Colonic mucosa (tissue), 4 donors: ENCODE measurements at regions not wholly inside any gene's neighbourhood (a gene's known extent, or its start where the extent isn't known, plus 50 kb on each side); places are given as distances from the start of the nearest gene placed in this dataset.

ENCODE experiments used
- DNase-seq: peaks from one replicate; pipeline ENCODE4 v3.0.0-alpha.2; 2020
- H3K27ac ChIP-seq: fragments of 200-600 bp; one replicate; pipeline ENCODE4 v1.8.0; 2021
- H3K27me3 ChIP-seq: fragments of 200-600 bp; one replicate; pipeline ENCODE4 v1.8.0; 2021
- H3K36me3 ChIP-seq: fragments of 200-600 bp; one replicate; pipeline ENCODE4 v1.8.0; 2021
- H3K4me1 ChIP-seq: fragments of 200-600 bp; one replicate; pipeline ENCODE4 v1.8.0; 2021; ENCODE audit warnings: mild to moderate bottlenecking
- H3K4me3 ChIP-seq: fragments of 200-600 bp; one replicate; pipeline ENCODE4 v1.8.0; 2021
- H3K9ac ChIP-seq, 2 donors: one replicate each; pipeline ENCODE4 v1.7.0; 2013; ENCODE audit warnings: control low read depth in 2 of 2, low read depth in 2 of 2, low read length in 2 of 2
- H3K9me3 ChIP-seq: fragments of 200-600 bp; one replicate; pipeline ENCODE4 v1.8.0; 2021
- intact Hi-C: fragments of 100-400 bp; cut with DNase I; formaldehyde crosslinking; loops from one replicate; pipeline ENCODE4 v1.14.1; 2022
- TF ChIP-seq, protein P1 (sequence below): fragments of 200-600 bp; IDR thresholded peaks from one replicate; pipeline ENCODE4 v1.8.0; 2022; ENCODE audit warnings: antibody characterized with exemption, mild to moderate bottlenecking
- donor health status: healthy.
- donor health status: DM: no; HTN: no; CAD: no.
- donor health status: DM: no; HTN: no; CAD: no.

DNA sequence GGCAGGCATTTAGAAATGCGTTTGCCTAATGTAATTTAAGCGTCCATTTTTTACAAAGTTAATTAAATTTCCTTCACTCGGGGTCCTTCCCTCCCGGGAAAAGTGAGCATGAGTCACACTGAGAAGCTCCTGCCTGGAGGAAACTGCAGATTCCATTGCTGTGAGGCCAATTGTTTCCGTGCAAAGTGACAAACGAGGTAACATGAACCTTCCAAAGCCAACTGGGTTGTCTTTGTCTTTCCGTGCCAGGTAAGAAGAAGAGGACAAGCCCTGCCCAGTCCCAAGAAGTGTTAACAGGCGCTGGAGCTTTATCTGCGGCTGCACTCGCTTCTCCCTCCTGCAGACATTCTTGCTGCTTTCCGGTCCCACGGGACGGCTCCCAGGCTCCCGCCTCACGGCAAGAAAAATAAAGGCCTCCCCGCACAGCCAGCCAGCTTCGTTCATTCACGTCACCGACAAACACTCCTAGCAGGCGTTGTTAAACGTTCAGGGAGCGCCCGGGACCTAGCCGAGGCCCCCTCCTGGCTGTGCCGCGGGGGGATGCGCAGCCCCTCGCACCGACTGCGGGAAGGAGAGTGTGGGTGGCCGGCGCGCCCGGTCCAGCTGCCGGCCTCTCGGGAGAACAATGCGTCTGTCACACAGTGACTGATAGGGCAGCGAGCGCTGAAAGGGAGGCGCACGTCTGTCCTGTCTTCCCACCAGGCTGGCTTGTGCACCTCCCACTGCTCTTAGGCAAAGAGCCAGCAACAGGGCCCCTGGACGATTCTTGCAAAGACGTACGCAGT, 61.5 kb upstream of the HDDC2 start:
- Histone ChIP-seq H3K4me3 (peak overlapping the region; percentile 25), H3K4me1 (no peaks in the 10 kb centered on the region), H3K9ac (no peak overlapping the region), H3K36me3 (no peaks in the 10 kb centered on the region), H3K9me3 (no peaks in the 10 kb centered on the region), H3K27ac (no peak overlapping the region), H3K27me3 (peaks cover 17% of the 10 kb centered on the region)
- TF ChIP-seq, protein P1, sequence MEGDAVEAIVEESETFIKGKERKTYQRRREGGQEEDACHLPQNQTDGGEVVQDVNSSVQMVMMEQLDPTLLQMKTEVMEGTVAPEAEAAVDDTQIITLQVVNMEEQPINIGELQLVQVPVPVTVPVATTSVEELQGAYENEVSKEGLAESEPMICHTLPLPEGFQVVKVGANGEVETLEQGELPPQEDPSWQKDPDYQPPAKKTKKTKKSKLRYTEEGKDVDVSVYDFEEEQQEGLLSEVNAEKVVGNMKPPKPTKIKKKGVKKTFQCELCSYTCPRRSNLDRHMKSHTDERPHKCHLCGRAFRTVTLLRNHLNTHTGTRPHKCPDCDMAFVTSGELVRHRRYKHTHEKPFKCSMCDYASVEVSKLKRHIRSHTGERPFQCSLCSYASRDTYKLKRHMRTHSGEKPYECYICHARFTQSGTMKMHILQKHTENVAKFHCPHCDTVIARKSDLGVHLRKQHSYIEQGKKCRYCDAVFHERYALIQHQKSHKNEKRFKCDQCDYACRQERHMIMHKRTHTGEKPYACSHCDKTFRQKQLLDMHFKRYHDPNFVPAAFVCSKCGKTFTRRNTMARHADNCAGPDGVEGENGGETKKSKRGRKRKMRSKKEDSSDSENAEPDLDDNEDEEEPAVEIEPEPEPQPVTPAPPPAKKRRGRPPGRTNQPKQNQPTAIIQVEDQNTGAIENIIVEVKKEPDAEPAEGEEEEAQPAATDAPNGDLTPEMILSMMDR, result no peak
- DNase-seq, result no peak
- intact Hi-C loops, result no loop called here

DNA sequence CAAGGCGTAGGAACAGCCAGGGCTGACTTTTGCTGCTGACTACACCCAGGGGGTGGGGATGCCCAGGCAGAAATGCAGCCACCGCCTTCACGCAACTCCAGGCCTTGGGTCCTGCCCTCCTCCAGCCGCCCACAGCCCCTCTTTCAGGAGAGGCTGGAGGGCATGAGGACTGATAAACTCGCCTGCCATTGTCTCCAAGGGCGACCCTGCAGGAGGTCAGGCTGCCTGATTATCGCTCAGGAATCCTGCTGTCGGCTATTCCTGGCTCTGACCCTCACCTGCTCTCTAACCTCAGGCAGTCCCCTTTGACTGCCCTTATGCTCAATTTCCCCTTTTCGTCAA, 62.0 kb upstream of the HDDC2 start:
- H3K4me3 ChIP-seq, result no peak overlapping the region
- TF ChIP-seq, protein P1, result no peak
- no peak overlapping the region for H3K27ac ChIP-seq
- no peak for DNase-seq
- H3K9ac ChIP-seq, result no peak overlapping the region
- H3K27me3 ChIP-seq, result peaks cover 17% of the 10 kb centered on the region
- H3K9me3 ChIP-seq, result no peaks in the 10 kb centered on the region
- intact Hi-C loops, result no loop called here
- no peaks in the 10 kb centered on the region for H3K36me3 ChIP-seq
- H3K4me1 ChIP-seq, result no peaks in the 10 kb centered on the region

DNA sequence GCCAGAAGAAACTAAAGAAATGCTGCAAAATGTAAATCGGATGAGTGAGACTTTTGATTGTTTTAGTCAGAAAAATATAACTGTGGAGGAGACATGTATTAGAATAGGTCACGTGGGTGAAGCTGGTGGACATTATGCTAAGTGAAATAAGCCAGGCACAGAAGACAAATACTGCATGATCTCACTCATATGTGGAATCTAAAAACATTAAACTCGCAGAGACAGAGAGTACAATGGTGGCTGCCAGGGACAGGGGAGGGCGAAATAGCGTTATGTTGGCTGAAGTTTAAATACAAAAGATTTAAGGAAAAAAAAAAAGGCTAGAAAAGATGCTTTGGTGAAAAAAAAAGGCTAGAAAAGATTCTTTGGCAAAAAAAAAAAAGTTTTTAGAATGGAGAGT, 63.5 kb upstream of the HDDC2 start:
- Histone ChIP-seq H3K4me3 (no peak overlapping the region), H3K27me3 (peaks cover 17% of the 10 kb centered on the region), H3K36me3 (no peaks in the 10 kb centered on the region), H3K27ac (no peak overlapping the region), H3K9ac (no peak overlapping the region), H3K9me3 (no peaks in the 10 kb centered on the region), H3K4me1 (no peaks in the 10 kb centered on the region)
- intact Hi-C loops, result no loop called here
- TF ChIP-seq, protein P1, result no peak
- DNase-seq, result no peak

DNA sequence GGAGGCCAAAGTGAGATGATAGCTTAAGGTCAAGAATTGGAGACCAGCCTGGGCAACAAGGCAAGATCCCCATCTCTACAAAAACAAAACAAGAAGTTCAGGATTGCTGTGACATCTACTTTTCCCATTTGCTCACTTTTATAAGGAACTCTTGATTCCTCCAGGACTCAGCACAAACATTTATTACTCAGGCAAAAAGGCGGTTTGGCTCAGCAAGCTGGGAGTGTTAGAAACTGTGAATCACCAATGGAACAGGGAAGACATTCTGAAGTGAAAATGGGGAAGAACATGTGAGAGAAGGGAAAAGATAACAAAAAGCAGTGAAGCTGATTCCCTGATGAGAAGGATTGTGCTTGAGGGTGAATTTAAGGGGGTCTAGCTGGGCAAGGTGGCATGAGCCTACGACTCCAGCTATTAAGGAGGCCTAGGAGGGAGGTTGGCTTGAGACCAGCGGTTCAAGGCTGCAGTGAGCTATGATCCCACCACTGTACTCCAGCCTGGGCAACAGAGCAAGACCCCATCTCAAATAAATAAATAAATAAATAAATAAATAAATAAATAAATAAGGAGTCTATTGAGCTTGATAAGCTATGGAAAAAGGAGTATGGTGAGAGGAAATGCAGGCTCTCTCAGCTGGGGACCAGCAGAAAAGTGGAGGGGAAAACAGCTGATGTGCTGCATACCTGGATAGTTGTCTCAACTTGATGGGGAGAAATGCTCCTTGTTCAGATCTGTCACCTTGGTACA, 65.4 kb upstream of the HDDC2 start:
- Histone ChIP-seq H3K9me3 (no peaks in the 10 kb centered on the region), H3K4me3 (no peak overlapping the region), H3K36me3 (no peaks in the 10 kb centered on the region), H3K27ac (no peak overlapping the region), H3K9ac (no peak overlapping the region), H3K4me1 (no peaks in the 10 kb centered on the region), H3K27me3 (peaks cover 17% of the 10 kb centered on the region)
- intact Hi-C loops, result no loop called here
- DNase-seq, result no peak
- TF ChIP-seq, protein P1, result no peak

DNA sequence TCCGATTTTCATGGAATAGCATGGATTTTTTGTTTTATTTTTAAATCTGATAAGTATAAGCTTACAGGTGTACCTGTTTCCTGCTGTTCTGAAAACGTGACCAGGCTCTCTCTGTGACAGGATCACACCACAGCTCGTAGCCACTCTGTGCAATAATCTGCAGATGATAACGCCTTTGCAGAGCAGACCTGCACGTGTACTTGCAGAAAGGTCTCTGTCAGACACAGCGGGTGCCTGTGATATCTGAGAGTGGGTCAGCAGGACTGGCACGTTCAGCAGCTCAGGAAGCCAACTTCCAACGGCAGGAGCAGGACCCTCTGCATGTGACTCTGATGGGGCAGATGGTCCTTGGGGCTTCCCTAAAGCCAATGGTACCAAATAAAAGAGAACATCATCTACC, 68.6 kb upstream of the HDDC2 start:
- H3K36me3 ChIP-seq, result no peaks in the 10 kb centered on the region
- H3K9me3 ChIP-seq, result no peaks in the 10 kb centered on the region
- TF ChIP-seq, protein P1, result no peak
- H3K9ac ChIP-seq, result no peak overlapping the region
- intact Hi-C loops, result no loop called here
- no peak overlapping the region for H3K4me3 ChIP-seq
- H3K4me1 ChIP-seq, result no peaks in the 10 kb centered on the region
- H3K27me3 ChIP-seq, result no peaks in the 10 kb centered on the region
- no peak overlapping the region for H3K27ac ChIP-seq
- no peak for DNase-seq
